ENCODE measurements at regions not wholly inside any gene's neighbourhood (a gene's known extent, or its start where the extent isn't known, plus 50 kb on each side); places are given as distances from the start of the nearest gene placed in this dataset.
"Not testable (repeated sequence)": the region's sequence is repeated elsewhere in the genome, so short reads cannot be mapped to it uniquely, and the experiment has no call there.

- DNase-seq (ENCODE audit: low spot score), result no peak
- H4K20me1 ChIP-seq (ENCODE audit: insufficient read depth, poor library complexity, severe bottlenecking), result no peaks in the 10 kb centered on the region
- H3K4me2 ChIP-seq, result no peak overlapping the region
- no peaks in the 10 kb centered on the region for H3K4me1 ChIP-seq (ENCODE audit: insufficient read depth)
- H2AFZ ChIP-seq, result no peak overlapping the region
- 54% methylated on average over 4 of the region's 4 CpGs for WGBS (ENCODE audit: low lambda C conversion rate, missing lambda C conversion rate)
- no peaks in the 10 kb centered on the region for H3K9me3 ChIP-seq (ENCODE audit: low read depth)
- H3K27ac ChIP-seq, result no peak overlapping the region
- no peaks in the 10 kb centered on the region for H3K36me3 ChIP-seq (replicated peaks; ENCODE audit: insufficient read depth, low read depth)
- no peak for TF ChIP-seq CTCF (IDR thresholded peaks at IDR 0.05; ENCODE audit: poor library complexity)
- TF ChIP-seq EZH2 (IDR thresholded peaks at IDR 0.05; ENCODE audit: borderline replicate concordance), result no peak
- TF ChIP-seq EZH2phosphoT487 (IDR thresholded peaks at IDR 0.05; ENCODE audit: low read depth, severe bottlenecking, unreplicated experiment), result no peak
- H3K79me2 ChIP-seq, result no peaks in the 10 kb centered on the region
- H3K27me3 ChIP-seq, result no peaks in the 10 kb centered on the region
- H3K4me3 ChIP-seq, result no peak overlapping the region
- H3K9me2 ChIP-seq (replicated peaks; ENCODE audit: insufficient read depth), result no peaks in the 10 kb centered on the region
Measured at GRCh38 chr14:87254331-87254874, 738.6 kb downstream of the GALC start.

GRCh38 chr14:87253791-87254190 is 739.2 kb downstream of the GALC start:
- DNase-seq (ENCODE audit: low spot score), result not testable (repeated sequence)

GRCh38 chr14:87252103-87252502 is 740.9 kb downstream of the GALC start:
- H3K9me3 ChIP-seq (ENCODE audit: low read depth), result no peaks in the 10 kb centered on the region
- H3K4me2 ChIP-seq, result no peak overlapping the region
- H2AFZ ChIP-seq, result no peak overlapping the region
- 74% methylated on average over 5 of the region's 5 CpGs for WGBS (ENCODE audit: low lambda C conversion rate, missing lambda C conversion rate)
- no peaks in the 10 kb centered on the region for H3K27me3 ChIP-seq
- TF ChIP-seq EZH2phosphoT487 (IDR thresholded peaks at IDR 0.05; ENCODE audit: low read depth, severe bottlenecking, unreplicated experiment) (no peak), EZH2 (IDR thresholded peaks at IDR 0.05; ENCODE audit: borderline replicate concordance) (no peak), CTCF (IDR thresholded peaks at IDR 0.05; ENCODE audit: poor library complexity) (no peak)
- H3K27ac ChIP-seq, result no peak overlapping the region
- no peaks in the 10 kb centered on the region for H3K9me2 ChIP-seq (replicated peaks; ENCODE audit: insufficient read depth)
- no peaks in the 10 kb centered on the region for H3K4me1 ChIP-seq (ENCODE audit: insufficient read depth)
- no peaks in the 10 kb centered on the region for H3K79me2 ChIP-seq
- no peaks in the 10 kb centered on the region for H4K20me1 ChIP-seq (ENCODE audit: insufficient read depth, poor library complexity, severe bottlenecking)
- DNase-seq (ENCODE audit: low spot score), result no peak
- no peak overlapping the region for H3K4me3 ChIP-seq
- H3K36me3 ChIP-seq (replicated peaks; ENCODE audit: insufficient read depth, low read depth), result no peaks in the 10 kb centered on the region

More at GRCh38 chr14:87253791-87254190, 739.2 kb downstream of the GALC start:
- H3K4me2 ChIP-seq; H3K4me1 ChIP-seq (ENCODE audit: insufficient read depth); H3K27me3 ChIP-seq; H3K9me2 ChIP-seq (replicated peaks; ENCODE audit: insufficient read depth); H3K36me3 ChIP-seq (replicated peaks; ENCODE audit: insufficient read depth, low read depth); H4K20me1 ChIP-seq (ENCODE audit: insufficient read depth, poor library complexity, severe bottlenecking); H3K9me3 ChIP-seq (ENCODE audit: low read depth); H2AFZ ChIP-seq; H3K79me2 ChIP-seq; H3K27ac ChIP-seq; H3K4me3 ChIP-seq: not testable (repeated sequence)
- 47% methylated on average over 3 of the region's 3 CpGs for WGBS (ENCODE audit: low lambda C conversion rate, missing lambda C conversion rate)

GRCh38 chr14:87251011-87251410 is 742.0 kb downstream of the GALC start:
- Histone ChIP-seq H4K20me1 (ENCODE audit: insufficient read depth, poor library complexity, severe bottlenecking) (no peaks in the 10 kb centered on the region), H3K9me3 (ENCODE audit: low read depth) (no peaks in the 10 kb centered on the region), H3K79me2 (no peaks in the 10 kb centered on the region), H3K9me2 (replicated peaks; ENCODE audit: insufficient read depth) (no peaks in the 10 kb centered on the region), H3K4me3 (no peak overlapping the region), H2AFZ (no peak overlapping the region), H3K4me1 (ENCODE audit: insufficient read depth) (no peaks in the 10 kb centered on the region), H3K36me3 (replicated peaks; ENCODE audit: insufficient read depth, low read depth) (no peaks in the 10 kb centered on the region), H3K4me2 (no peak overlapping the region), H3K27ac (no peak overlapping the region), H3K27me3 (no peaks in the 10 kb centered on the region)
- no peak for DNase-seq (ENCODE audit: low spot score)
- no peak for TF ChIP-seq EZH2phosphoT487 (IDR thresholded peaks at IDR 0.05; ENCODE audit: low read depth, severe bottlenecking, unreplicated experiment)
- TF ChIP-seq EZH2 (IDR thresholded peaks at IDR 0.05; ENCODE audit: borderline replicate concordance), result no peak
- no peak for TF ChIP-seq CTCF (IDR thresholded peaks at IDR 0.05; ENCODE audit: poor library complexity)

Measured in hepatocyte (in vitro differentiated cells).